CD14-positive monocyte (primary cell): ENCODE measurements at regions not wholly inside any gene's neighbourhood (a gene's known extent, or its start where the extent isn't known, plus 50 kb on each side); places are given as distances from the start of the nearest gene placed in this dataset.

ENCODE experiments used
- DNase-seq, 3 donors: peaks; one replicate each; pipeline ENCODE4 v3.0.0-alpha.2; 2011 to 2022
- H2AFZ ChIP-seq: 2 replicates; pipeline ENCODE4 v1.6.0; 2012; ENCODE audit warnings: mild to moderate bottlenecking, low read depth, low read length, inconsistent platforms; ENCODE audit not compliant: insufficient read depth, poor library complexity, severe bottlenecking
- H3K27ac ChIP-seq, 2 donors: 1 replicate in 1 of 2; 2 replicates in 1 of 2; pipeline ENCODE4 v1.5.1; 2012 to 2013; ENCODE audit warnings: low read length in 2 of 2, control low read depth in 1 of 2, inconsistent platforms in 1 of 2, low read depth in 1 of 2, mild to moderate bottlenecking in 1 of 2
- H3K27me3 ChIP-seq, 2 donors: one replicate each; pipeline versions ENCODE4 v1.6.0 to v1.6.1; 2011 to 2013; ENCODE audit warnings: low read length in 2 of 2; ENCODE audit not compliant: control insufficient read depth in 2 of 2, insufficient read depth in 2 of 2
- H3K36me3 ChIP-seq, 2 donors: replicated peaks in 1 of 2; 1 replicate in 1 of 2; 2 replicates in 1 of 2; pipeline versions ENCODE4 v1.5.1 to v1.6.1; 2012 to 2013; ENCODE audit warnings: low read length in 2 of 2, control low read depth in 1 of 2, inconsistent platforms in 1 of 2, mild to moderate bottlenecking in 1 of 2; ENCODE audit not compliant: insufficient read depth in 2 of 2, control insufficient read depth in 1 of 2
- H3K4me1 ChIP-seq, 2 donors: 1 replicate in 1 of 2; 2 replicates in 1 of 2; pipeline versions ENCODE4 v1.5.1 to v1.6.1; 2012 to 2013; ENCODE audit warnings: low read length in 2 of 2, control low read depth in 1 of 2, inconsistent platforms in 1 of 2, mild to moderate bottlenecking in 1 of 2, moderate library complexity in 1 of 2; ENCODE audit not compliant: insufficient read depth in 2 of 2, control insufficient read depth in 1 of 2
- H3K4me2 ChIP-seq: replicated peaks from 2 replicates; pipeline ENCODE3; 2012; ENCODE audit warnings: low read length, moderate library complexity, mild to moderate bottlenecking; ENCODE audit not compliant: poor library complexity, severe bottlenecking; ENCODE audit errors: extremely low read depth
- H3K4me3 ChIP-seq, 3 experiments: fragments of 200-600 bp in 1 of 3; sonication (generic) in 1 of 3; replicated peaks in 1 of 3; 1 replicate in 2 of 3; 2 replicates in 1 of 3; pipeline ENCODE4 v1.5.1; 2011 to 2013; ENCODE audit warnings: low read length in 3 of 3, mild to moderate bottlenecking in 3 of 3, control low read depth in 2 of 3, low read depth in 2 of 3, inconsistent platforms in 1 of 3, moderate library complexity in 1 of 3
- H3K79me2 ChIP-seq: 2 replicates; pipeline ENCODE4 v1.6.0; 2012; ENCODE audit warnings: mild to moderate bottlenecking, control low read depth, inconsistent platforms, low read length, moderate library complexity; ENCODE audit not compliant: insufficient read depth
- H3K9ac ChIP-seq: 2 replicates; pipeline ENCODE4 v1.6.0; 2017; ENCODE audit warnings: low read length, mild to moderate bottlenecking; ENCODE audit not compliant: insufficient read depth, poor library complexity, severe bottlenecking
- H3K9me3 ChIP-seq, 2 donors: replicated peaks in 1 of 2; 1 replicate in 1 of 2; 2 replicates in 1 of 2; pipeline versions ENCODE4 v1.5.1 to v1.6.1; 2012 to 2013; ENCODE audit warnings: low read length in 2 of 2, control low read depth in 1 of 2; ENCODE audit not compliant: control insufficient read depth in 1 of 2, insufficient read depth in 1 of 2
- H4K20me1 ChIP-seq: 2 replicates; pipeline ENCODE4 v1.6.0; 2012; ENCODE audit warnings: mild to moderate bottlenecking, low read length, control low read depth, moderate library complexity; ENCODE audit not compliant: insufficient read depth
- H3K27ac Mint-ChIP-seq, 7 donors: one replicate each; pipeline ENCODE4 v1.8.0; 2020; ENCODE audit warnings: mild to moderate bottlenecking in 7 of 7, mixed read lengths in 7 of 7, moderate library complexity in 6 of 7, inconsistent platforms in 2 of 7
- H3K27me3 Mint-ChIP-seq, 3 donors: one replicate each; pipeline ENCODE4 v1.8.0; 2021 to 2022; ENCODE audit warnings: low read depth in 3 of 3, mild to moderate bottlenecking in 3 of 3, mixed read lengths in 3 of 3, moderate library complexity in 3 of 3, inconsistent platforms in 1 of 3
- H3K36me3 Mint-ChIP-seq, 2 donors: one replicate each; pipeline ENCODE4 v1.8.0; 2020; ENCODE audit warnings: mixed read lengths in 2 of 2, inconsistent platforms in 1 of 2, mild to moderate bottlenecking in 1 of 2
- H3K4me1 Mint-ChIP-seq: one replicate; pipeline ENCODE4 v1.8.0; 2020; ENCODE audit warnings: mild to moderate bottlenecking, mixed read lengths
- H3K4me3 Mint-ChIP-seq, 2 donors: one replicate each; pipeline ENCODE4 v1.8.0; 2020; ENCODE audit warnings: mild to moderate bottlenecking in 2 of 2, mixed read lengths in 2 of 2, moderate library complexity in 1 of 2
- H3K9me3 Mint-ChIP-seq, 7 donors: one replicate each; pipeline ENCODE4 v1.8.0; 2020 to 2022; ENCODE audit warnings: mixed read lengths in 7 of 7, mild to moderate bottlenecking in 6 of 7, moderate library complexity in 6 of 7, inconsistent platforms in 2 of 7
- WGBS: methylation state at CpG from one replicate; pipeline ENCODE4 v1.1.5; 2013; ENCODE audit warnings: missing lambda C conversion rate; ENCODE audit not compliant: insufficient coverage; 5-methylcytosine and 5-hydroxymethylcytosine counted together
- intact Hi-C, 2 donors: fragments of 100-400 bp; cut with micrococcal nuclease; formaldehyde crosslinking; loops; one replicate each; pipeline versions ENCODE4 v1.15.0 to v1.15.1; 2023
- TF ChIP-seq, protein P1 (sequence below): fragments of 200-600 bp; IDR thresholded peaks from one replicate; pipeline ENCODE4 v1.8.0; 2022; ENCODE audit warnings: antibody characterized with exemption, mild to moderate bottlenecking

DNA sequence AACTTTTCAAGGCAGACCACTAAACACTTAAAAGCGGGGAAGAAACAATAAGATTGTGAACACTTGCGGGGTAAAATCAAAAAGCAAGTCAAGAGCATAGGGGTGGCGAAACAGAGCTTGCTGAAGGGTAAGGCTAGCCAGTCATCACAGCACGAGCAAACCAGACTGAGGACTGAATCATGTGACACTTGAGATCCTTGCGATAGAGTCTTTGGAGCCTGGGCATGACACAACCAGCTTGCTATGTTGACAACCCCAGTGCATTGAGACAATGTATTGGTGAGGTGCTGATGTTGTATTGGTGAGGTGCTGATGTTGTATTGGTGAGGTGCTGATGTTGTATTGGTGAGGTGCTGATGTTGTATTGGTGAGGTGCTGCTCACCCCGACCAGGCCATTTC is 72.3 kb downstream of the SLIT2 start:
- no peaks in the 10 kb centered on the region for H3K4me1 ChIP-seq
- peaks cover 0 to 3% (median 0%) of the 10 kb centered on the region in 3 donors for H3K27me3 Mint-ChIP-seq
- no peak for DNase-seq
- no peaks in the 10 kb centered on the region for H3K36me3 Mint-ChIP-seq
- TF ChIP-seq, protein P1, sequence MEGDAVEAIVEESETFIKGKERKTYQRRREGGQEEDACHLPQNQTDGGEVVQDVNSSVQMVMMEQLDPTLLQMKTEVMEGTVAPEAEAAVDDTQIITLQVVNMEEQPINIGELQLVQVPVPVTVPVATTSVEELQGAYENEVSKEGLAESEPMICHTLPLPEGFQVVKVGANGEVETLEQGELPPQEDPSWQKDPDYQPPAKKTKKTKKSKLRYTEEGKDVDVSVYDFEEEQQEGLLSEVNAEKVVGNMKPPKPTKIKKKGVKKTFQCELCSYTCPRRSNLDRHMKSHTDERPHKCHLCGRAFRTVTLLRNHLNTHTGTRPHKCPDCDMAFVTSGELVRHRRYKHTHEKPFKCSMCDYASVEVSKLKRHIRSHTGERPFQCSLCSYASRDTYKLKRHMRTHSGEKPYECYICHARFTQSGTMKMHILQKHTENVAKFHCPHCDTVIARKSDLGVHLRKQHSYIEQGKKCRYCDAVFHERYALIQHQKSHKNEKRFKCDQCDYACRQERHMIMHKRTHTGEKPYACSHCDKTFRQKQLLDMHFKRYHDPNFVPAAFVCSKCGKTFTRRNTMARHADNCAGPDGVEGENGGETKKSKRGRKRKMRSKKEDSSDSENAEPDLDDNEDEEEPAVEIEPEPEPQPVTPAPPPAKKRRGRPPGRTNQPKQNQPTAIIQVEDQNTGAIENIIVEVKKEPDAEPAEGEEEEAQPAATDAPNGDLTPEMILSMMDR: no peak
- peak overlapping the region in 1 of 7 donors; percentile 7 for H3K27ac Mint-ChIP-seq
- no peaks in the 10 kb centered on the region for H3K27me3 ChIP-seq
- intact Hi-C loops: no loop called here
- no peaks in the 10 kb centered on the region for H3K4me1 Mint-ChIP-seq
- H3K36me3 ChIP-seq: no peaks in the 10 kb centered on the region
- H3K9ac ChIP-seq: no peak overlapping the region
- H4K20me1 ChIP-seq: no peaks in the 10 kb centered on the region
- H3K4me2 ChIP-seq: no peak overlapping the region
- H2AFZ ChIP-seq: no peak overlapping the region
- H3K79me2 ChIP-seq: no peaks in the 10 kb centered on the region
- no peak overlapping the region for H3K4me3 ChIP-seq
- WGBS: 93% methylated on average over 6 of the region's 6 CpGs
- no peak overlapping the region for H3K4me3 Mint-ChIP-seq
- no peaks in the 10 kb centered on the region for H3K9me3 Mint-ChIP-seq
- no peaks in the 10 kb centered on the region for H3K9me3 ChIP-seq
- H3K27ac ChIP-seq: no peak overlapping the region

DNA sequence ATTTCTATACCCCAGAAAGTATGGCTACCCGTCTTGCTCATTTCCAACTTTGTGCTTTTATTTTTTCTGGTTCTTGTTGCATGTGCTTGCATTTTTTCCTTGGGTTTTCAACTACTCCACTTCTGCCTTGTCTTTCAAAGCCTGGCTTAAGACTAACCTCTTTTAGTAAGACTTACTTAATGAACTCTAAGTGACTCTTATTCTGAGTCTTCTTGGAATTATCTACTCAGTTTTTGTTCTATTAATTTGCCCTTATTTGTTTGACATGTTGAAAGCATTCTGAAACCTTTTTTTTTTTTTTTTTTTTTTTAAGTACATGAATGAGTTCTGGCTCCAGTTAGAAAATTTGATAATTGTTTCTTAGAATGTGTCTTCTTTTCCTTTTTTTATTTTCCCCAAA is 74.8 kb downstream of the SLIT2 start:
- Histone ChIP-seq H3K9me3 (no peaks in the 10 kb centered on the region), H3K27me3 (no peaks in the 10 kb centered on the region), H3K4me1 (no peaks in the 10 kb centered on the region), H3K27ac (no peak overlapping the region), H2AFZ (no peak overlapping the region), H3K9ac (no peak overlapping the region), H3K4me2 (no peak overlapping the region), H4K20me1 (no peaks in the 10 kb centered on the region), H3K4me3 (no peak overlapping the region), H3K79me2 (no peaks in the 10 kb centered on the region), H3K36me3 (no peaks in the 10 kb centered on the region)
- Mint-ChIP-seq H3K36me3 (no peaks in the 10 kb centered on the region), H3K4me1 (no peaks in the 10 kb centered on the region), H3K9me3 (no peaks in the 10 kb centered on the region), H3K27ac (no peak overlapping the region), H3K27me3 (peaks cover 0 to 3% (median 0%) of the 10 kb centered on the region in 3 donors), H3K4me3 (no peak overlapping the region)
- intact Hi-C loops: no loop called here
- no peak for DNase-seq
- WGBS: no CpG with 5 or more reads among the region's 1 CpG
- TF ChIP-seq, protein P1: no peak
